H9 (cell line): ENCODE measurements at regions not wholly inside any gene's neighbourhood (a gene's known extent, or its start where the extent isn't known, plus 50 kb on each side); places are given as distances from the start of the nearest gene placed in this dataset.

Source experiments
- DNase-seq: peaks from one replicate; pipeline ENCODE4 v3.0.0-alpha.2; 2017
- H2AFZ ChIP-seq: one replicate; pipeline ENCODE4 v1.6.1; 2013; ENCODE audit warnings: mild to moderate bottlenecking, low read length, control low read depth, moderate library complexity
- H2AK5ac ChIP-seq: 2 replicates; pipeline ENCODE4 v1.6.1; 2013; ENCODE audit warnings: low read length, control low read depth, mixed read lengths; ENCODE audit not compliant: insufficient read length
- H2BK120ac ChIP-seq: one replicate; pipeline ENCODE4 v1.6.1; 2013; ENCODE audit warnings: low read depth, mild to moderate bottlenecking, low read length, control low read depth, inconsistent platforms; ENCODE audit not compliant: poor library complexity, severe bottlenecking
- H2BK12ac ChIP-seq: 2 replicates; pipeline ENCODE4 v1.6.1; 2013; ENCODE audit warnings: low read length, control low read depth, mixed read lengths, low read depth; ENCODE audit not compliant: insufficient read length
- H2BK15ac ChIP-seq: 2 replicates; pipeline ENCODE4 v1.6.1; 2013; ENCODE audit warnings: low read depth, low read length, control low read depth
- H2BK20ac ChIP-seq: one replicate; pipeline ENCODE4 v1.6.1; 2013; ENCODE audit warnings: low read depth, mild to moderate bottlenecking, low read length, control low read depth, inconsistent platforms; ENCODE audit not compliant: poor library complexity, severe bottlenecking
- H2BK5ac ChIP-seq: 2 replicates; pipeline ENCODE4 v1.6.1; 2013; ENCODE audit warnings: low read length, control low read depth, mixed read lengths; ENCODE audit not compliant: insufficient read length
- H3K14ac ChIP-seq: 2 replicates; pipeline ENCODE4 v1.6.1; 2013; ENCODE audit warnings: low read length, control low read depth; ENCODE audit not compliant: insufficient read depth
- H3K18ac ChIP-seq: 2 replicates; pipeline ENCODE4 v1.6.1; 2013; ENCODE audit warnings: low read depth, mild to moderate bottlenecking, mixed read lengths, low read length, control low read depth; ENCODE audit not compliant: insufficient read length
- H3K23ac ChIP-seq: 2 replicates; pipeline ENCODE4 v1.6.1; 2013; ENCODE audit warnings: low read length, control low read depth, mixed read lengths, low read depth; ENCODE audit not compliant: insufficient read length
- H3K23me2 ChIP-seq: 2 replicates; pipeline ENCODE4 v1.6.1; 2013; ENCODE audit warnings: low read depth, mild to moderate bottlenecking, mixed read lengths, low read length, control low read depth; ENCODE audit not compliant: insufficient read length, poor library complexity, severe bottlenecking
- H3K27ac ChIP-seq: 2 replicates; pipeline ENCODE4 v1.5.1; 2013; ENCODE audit warnings: low read length, control low read depth, mixed read lengths, low read depth; ENCODE audit not compliant: insufficient read length
- H3K27me3 ChIP-seq: 2 replicates; pipeline ENCODE4 v1.6.1; 2013; ENCODE audit warnings: low read length, control low read depth, inconsistent platforms; ENCODE audit not compliant: insufficient read depth
- H3K4ac ChIP-seq: 2 replicates; pipeline ENCODE4 v1.6.1; 2013; ENCODE audit warnings: low read depth, mild to moderate bottlenecking, control low read depth, inconsistent platforms, low read length, moderate library complexity
- H3K4me1 ChIP-seq: 2 replicates; pipeline ENCODE4 v1.6.1; 2013; ENCODE audit warnings: low read length, control low read depth, inconsistent platforms; ENCODE audit not compliant: insufficient read depth
- H3K4me2 ChIP-seq: 2 replicates; pipeline ENCODE4 v1.6.1; 2013; ENCODE audit warnings: low read length, control low read depth, mixed read lengths; ENCODE audit not compliant: insufficient read length, insufficient read depth
- H3K56ac ChIP-seq: 2 replicates; pipeline ENCODE4 v1.6.1; 2013; ENCODE audit warnings: low read depth, mild to moderate bottlenecking, mixed read lengths, low read length, control low read depth; ENCODE audit not compliant: insufficient read length
- H3K79me1 ChIP-seq: 2 replicates; pipeline ENCODE4 v1.6.1; 2013; ENCODE audit warnings: low read depth, mild to moderate bottlenecking, moderate library complexity, low read length, control low read depth, inconsistent platforms; ENCODE audit not compliant: insufficient read depth, poor library complexity, severe bottlenecking
- H3K79me2 ChIP-seq: 2 replicates; pipeline ENCODE4 v1.6.1; 2013; ENCODE audit warnings: low read length, control low read depth, inconsistent platforms; ENCODE audit not compliant: insufficient read depth
- H3K9ac ChIP-seq: 2 replicates; pipeline ENCODE4 v1.6.1; 2013; ENCODE audit warnings: low read length, control low read depth, mixed read lengths; ENCODE audit not compliant: insufficient read length; ENCODE audit errors: extremely low read depth
- H3K9me3 ChIP-seq: one replicate; pipeline ENCODE4 v1.6.1; 2013; ENCODE audit warnings: low read depth, low read length, inconsistent platforms; ENCODE audit not compliant: control insufficient read depth
- H3T11ph ChIP-seq: one replicate; pipeline ENCODE4 v1.6.1; 2013; ENCODE audit warnings: mild to moderate bottlenecking, low read length, control low read depth, inconsistent platforms
- H4K20me1 ChIP-seq: one replicate; pipeline ENCODE4 v1.6.1; 2013; ENCODE audit not compliant: control insufficient read depth, insufficient read length, insufficient read depth
- H4K5ac ChIP-seq: 2 replicates; pipeline ENCODE4 v1.6.1; 2013; ENCODE audit warnings: low read depth, mild to moderate bottlenecking, mixed read lengths, low read length, control low read depth; ENCODE audit not compliant: insufficient read length
- H4K8ac ChIP-seq: replicated peaks from 2 replicates; pipeline ENCODE4 v1.6.1; 2013; ENCODE audit warnings: low read length, control low read depth, mixed read lengths, low read depth; ENCODE audit not compliant: insufficient read length
- H4K91ac ChIP-seq: 2 replicates; pipeline ENCODE4 v1.6.1; 2013; ENCODE audit warnings: low read depth, mild to moderate bottlenecking, moderate library complexity, mixed read lengths, low read length, control low read depth; ENCODE audit not compliant: insufficient read length
- H3K27ac Mint-ChIP-seq, 3 experiments: 2 replicates in 2 of 3; 3 replicates in 1 of 3; pipeline ENCODE4 v1.8.0; 2020 to 2021; ENCODE audit warnings: mixed read lengths in 3 of 3, mild to moderate bottlenecking in 1 of 3, moderate library complexity in 1 of 3
- H3K27me3 Mint-ChIP-seq: 2 replicates; pipeline ENCODE4 v1.8.0; 2021; ENCODE audit warnings: low read depth, mild to moderate bottlenecking, moderate library complexity, mixed read lengths
- H3K36me3 Mint-ChIP-seq, 3 experiments: 2 replicates in 2 of 3; 3 replicates in 1 of 3; pipeline ENCODE4 v1.8.0; 2020 to 2021; ENCODE audit warnings: low read depth in 3 of 3, mixed read lengths in 3 of 3; ENCODE audit not compliant: insufficient read depth in 1 of 3
- H3K4me1 Mint-ChIP-seq, 2 experiments: 2 replicates each; pipeline ENCODE4 v1.8.0; 2020; ENCODE audit warnings: mixed read lengths in 2 of 2
- H3K4me3 Mint-ChIP-seq, 2 experiments: 2 replicates in 1 of 2; 3 replicates in 1 of 2; pipeline ENCODE4 v1.8.0; 2020 to 2021; ENCODE audit warnings: mild to moderate bottlenecking in 2 of 2, mixed read lengths in 2 of 2, moderate library complexity in 1 of 2
- H3K9me3 Mint-ChIP-seq, 2 experiments: 2 replicates in 1 of 2; 3 replicates in 1 of 2; pipeline ENCODE4 v1.8.0; 2020; ENCODE audit warnings: mild to moderate bottlenecking in 2 of 2, mixed read lengths in 2 of 2, moderate library complexity in 1 of 2
- WGBS: extraction: QIAGEN DNeasy Blood & Tissue Kit; methylation state at CpG from one replicate; pipeline ENCODE4 v1.1.7; 2013; ENCODE audit warnings: missing lambda C conversion rate, low lambda C conversion rate, mixed read lengths; ENCODE audit not compliant: insufficient read length; ENCODE audit errors: extremely low coverage; 5-methylcytosine and 5-hydroxymethylcytosine counted together
- TF ChIP-seq, protein P1 (sequence below): fragments of 200-600 bp; sonication (generic); conservative IDR thresholded peaks from 3 replicates; pipeline ENCODE4 v1.8.0; 2021; ENCODE audit warnings: antibody characterized with exemption, mild to moderate bottlenecking

DNA sequence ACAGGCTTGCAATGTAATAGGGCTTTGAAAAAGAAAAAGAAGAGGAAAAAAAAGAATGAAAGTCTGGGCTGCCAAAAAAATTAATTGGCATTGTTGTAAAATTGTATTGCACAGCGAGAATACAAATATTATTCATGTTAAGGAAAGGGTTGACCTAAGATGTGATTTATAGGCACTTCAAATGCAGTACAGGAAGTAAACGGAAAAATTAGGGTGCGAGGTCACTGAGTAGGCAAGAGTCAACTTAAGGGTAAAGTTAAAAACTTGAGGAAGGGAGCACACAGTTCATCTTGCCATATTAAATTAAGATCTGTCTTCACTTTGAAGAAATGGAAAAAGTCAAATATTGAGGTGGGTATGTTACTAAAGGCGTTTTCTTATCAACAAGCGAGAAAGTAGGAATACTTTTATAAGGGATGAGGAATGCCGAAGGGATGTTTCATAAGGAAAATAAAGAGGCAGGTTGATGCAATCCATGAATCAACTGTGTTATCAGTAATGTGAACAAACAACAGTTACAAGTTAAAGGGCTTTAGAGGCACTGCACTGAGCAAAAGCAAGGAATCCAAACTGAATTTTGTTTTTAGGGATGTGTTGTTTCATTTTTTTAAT, 123.0 kb downstream of the WT1 start:
- no peaks in the 10 kb centered on the region for H3K27me3 ChIP-seq
- TF ChIP-seq, protein P1, sequence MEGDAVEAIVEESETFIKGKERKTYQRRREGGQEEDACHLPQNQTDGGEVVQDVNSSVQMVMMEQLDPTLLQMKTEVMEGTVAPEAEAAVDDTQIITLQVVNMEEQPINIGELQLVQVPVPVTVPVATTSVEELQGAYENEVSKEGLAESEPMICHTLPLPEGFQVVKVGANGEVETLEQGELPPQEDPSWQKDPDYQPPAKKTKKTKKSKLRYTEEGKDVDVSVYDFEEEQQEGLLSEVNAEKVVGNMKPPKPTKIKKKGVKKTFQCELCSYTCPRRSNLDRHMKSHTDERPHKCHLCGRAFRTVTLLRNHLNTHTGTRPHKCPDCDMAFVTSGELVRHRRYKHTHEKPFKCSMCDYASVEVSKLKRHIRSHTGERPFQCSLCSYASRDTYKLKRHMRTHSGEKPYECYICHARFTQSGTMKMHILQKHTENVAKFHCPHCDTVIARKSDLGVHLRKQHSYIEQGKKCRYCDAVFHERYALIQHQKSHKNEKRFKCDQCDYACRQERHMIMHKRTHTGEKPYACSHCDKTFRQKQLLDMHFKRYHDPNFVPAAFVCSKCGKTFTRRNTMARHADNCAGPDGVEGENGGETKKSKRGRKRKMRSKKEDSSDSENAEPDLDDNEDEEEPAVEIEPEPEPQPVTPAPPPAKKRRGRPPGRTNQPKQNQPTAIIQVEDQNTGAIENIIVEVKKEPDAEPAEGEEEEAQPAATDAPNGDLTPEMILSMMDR, result no peak
- H2BK15ac ChIP-seq, result no peak overlapping the region
- no peaks in the 10 kb centered on the region for H3K23me2 ChIP-seq
- no peaks in the 10 kb centered on the region for H3K9me3 Mint-ChIP-seq
- H3K9ac ChIP-seq, result no peak overlapping the region
- no peak overlapping the region for H4K5ac ChIP-seq
- H3K79me2 ChIP-seq, result no peaks in the 10 kb centered on the region
- H2BK120ac ChIP-seq, result no peak overlapping the region
- H2AFZ ChIP-seq, result no peak overlapping the region
- H3K27ac ChIP-seq, result no peak overlapping the region
- H3K4ac ChIP-seq, result no peak overlapping the region
- no peak overlapping the region for H2BK5ac ChIP-seq
- no peak overlapping the region for H3K14ac ChIP-seq
- no peaks in the 10 kb centered on the region for H3K79me1 ChIP-seq
- H3K23ac ChIP-seq, result no peak overlapping the region
- no peak overlapping the region for H3K4me2 ChIP-seq
- H3K9me3 ChIP-seq, result no peaks in the 10 kb centered on the region
- H3K18ac ChIP-seq, result no peak overlapping the region
- no peaks in the 10 kb centered on the region for H4K20me1 ChIP-seq
- H3K56ac ChIP-seq, result no peak overlapping the region
- H3T11ph ChIP-seq, result no peak overlapping the region
- H4K91ac ChIP-seq, result no peak overlapping the region
- peaks cover 10% of the 10 kb centered on the region for H3K27me3 Mint-ChIP-seq
- no peak overlapping the region for H2BK12ac ChIP-seq
- peaks cover 8 to 15% of the 10 kb centered on the region in 2 experiments for H3K4me1 Mint-ChIP-seq
- no peak overlapping the region for H2BK20ac ChIP-seq
- H3K27ac Mint-ChIP-seq, result no peak overlapping the region
- no peak overlapping the region for H3K4me3 Mint-ChIP-seq
- H4K8ac ChIP-seq, result no peak overlapping the region
- H3K36me3 Mint-ChIP-seq, result no peaks in the 10 kb centered on the region
- no peak overlapping the region for H2AK5ac ChIP-seq
- no CpG with 5 or more reads among the region's 6 CpGs for WGBS
- no peak for DNase-seq
- H3K4me1 ChIP-seq, result 0 out of 2 replicates have a peak, but pooled peaks cover 2% of the 10 kb centered on the region
